Fibroblast of peridontal ligament (primary cell): ENCODE measurements at regions not wholly inside any gene's neighbourhood (a gene's known extent, or its start where the extent isn't known, plus 50 kb on each side); places are given as distances from the start of the nearest gene placed in this dataset.
A peak's percentile ranks its signal among the peaks of the same experiment; 100 is the strongest.
"Not testable (repeated sequence)": the region's sequence is repeated elsewhere in the genome, so short reads cannot be mapped to it uniquely, and the experiment has no call there.

Experiments
- DNase-seq: peaks from one replicate; pipeline ENCODE4 v3.0.0-alpha.2; 2010; ENCODE audit errors: extremely low read depth

GRCh38 chr13:44814161-44814560, 175.1 kb downstream of the NUFIP1 start:
- no peak for DNase-seq

DNA sequence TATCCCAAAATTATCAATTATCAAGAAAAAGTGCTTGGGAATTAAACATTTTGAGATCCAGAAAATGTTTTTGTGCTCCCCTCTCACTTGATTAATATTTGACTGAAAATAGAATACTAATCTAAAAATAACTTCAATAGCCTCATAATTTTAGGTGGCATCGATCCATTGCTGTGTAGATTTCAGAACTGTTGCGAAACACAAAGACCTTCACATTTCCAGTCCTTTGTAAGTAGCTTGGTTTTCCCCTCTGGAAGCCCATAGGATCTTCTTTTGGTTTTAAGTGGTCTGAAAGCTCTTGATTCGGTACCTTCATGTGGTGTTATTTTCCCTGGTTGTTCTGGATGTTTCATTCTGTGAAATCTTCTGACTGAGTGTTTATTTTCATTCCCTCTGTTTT, 176.5 kb downstream of the NUFIP1 start:
- DNase-seq = peak; percentile 61

DNA sequence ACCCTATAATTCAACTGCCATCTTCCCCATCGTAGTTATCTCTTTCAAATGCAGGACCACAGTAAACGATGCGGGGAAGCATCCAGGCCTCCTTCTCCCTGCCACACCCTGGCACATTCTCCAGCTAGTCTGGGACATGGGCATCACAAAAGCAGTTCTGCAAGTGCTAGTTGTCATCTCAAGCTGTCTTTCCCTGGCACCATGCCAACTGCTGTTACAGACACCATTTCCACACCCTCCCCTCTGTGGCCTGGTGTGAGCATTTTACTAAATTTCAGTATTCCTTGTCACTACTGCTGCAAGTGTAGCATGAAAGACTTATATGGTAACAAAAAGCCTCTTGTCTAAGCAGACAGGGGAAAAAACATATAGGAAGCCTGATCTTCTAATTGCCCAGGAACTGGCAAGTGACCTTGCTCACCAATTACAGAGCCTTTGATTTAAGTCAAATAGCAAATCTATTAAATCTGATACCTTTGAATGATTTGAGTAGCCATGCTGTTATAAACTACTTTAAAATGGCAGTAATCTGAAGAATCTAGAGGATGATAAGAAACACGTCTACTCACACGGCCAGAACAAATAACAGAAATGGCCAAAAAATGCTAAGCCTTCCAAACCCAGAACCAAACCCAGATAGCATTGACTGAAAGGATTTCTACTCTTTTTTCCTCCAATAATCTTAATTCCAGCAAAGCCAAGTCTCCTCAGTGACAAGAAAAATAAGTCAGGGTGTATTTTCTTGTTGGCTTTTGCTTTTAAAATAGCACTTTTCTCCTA, 179.0 kb downstream of the NUFIP1 start:
- no peak for DNase-seq

DNA sequence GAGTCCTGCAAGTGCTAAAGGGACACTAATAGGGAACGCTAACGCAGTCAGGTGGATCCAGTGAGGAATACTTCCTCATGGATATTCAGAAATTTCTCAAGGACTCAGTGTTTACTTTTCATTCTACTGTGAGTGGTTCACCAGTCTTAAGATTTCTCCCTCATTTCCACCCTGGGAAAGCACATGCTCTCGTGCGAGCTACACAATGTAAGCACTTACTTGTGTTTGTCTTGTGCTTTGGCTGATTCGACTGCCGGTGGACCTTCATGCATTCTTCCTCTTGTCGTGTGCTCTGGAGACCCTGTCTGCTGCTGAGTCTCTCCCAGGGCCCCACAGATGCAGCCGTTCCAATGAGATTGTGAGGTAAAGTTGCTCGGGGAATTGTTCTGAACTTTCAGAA, 180.1 kb downstream of the NUFIP1 start:
- no peak for DNase-seq

DNA sequence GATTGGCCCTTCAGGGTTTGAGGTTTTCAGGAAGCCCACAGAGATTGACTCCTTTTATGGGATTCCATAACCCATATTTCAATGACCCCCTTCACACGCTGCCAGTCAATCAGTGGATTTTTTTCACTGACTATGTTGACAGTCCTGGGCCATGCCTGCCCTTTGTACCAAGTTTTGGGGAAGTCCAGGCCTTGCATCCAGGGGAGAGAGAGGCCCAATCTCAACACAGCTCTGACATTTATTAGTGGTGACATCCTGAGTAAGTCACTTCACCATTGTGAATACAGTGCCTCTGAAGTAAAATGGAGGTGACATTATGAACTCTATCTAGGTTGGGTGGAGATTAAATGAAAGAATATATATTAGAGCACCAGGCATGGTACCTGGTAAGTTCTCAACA, 181.1 kb downstream of the NUFIP1 start:
- DNase-seq = no peak

GRCh38 chr13:44807449-44808034, 181.7 kb downstream of the NUFIP1 start:
- no peak for DNase-seq

GRCh38 chr13:44806826-44807225, 182.4 kb downstream of the NUFIP1 start:
- no peak for DNase-seq

- no peak for DNase-seq
These were observed 183.7 kb downstream of the NUFIP1 start for GRCh38 chr13:44805585-44805984.

DNA sequence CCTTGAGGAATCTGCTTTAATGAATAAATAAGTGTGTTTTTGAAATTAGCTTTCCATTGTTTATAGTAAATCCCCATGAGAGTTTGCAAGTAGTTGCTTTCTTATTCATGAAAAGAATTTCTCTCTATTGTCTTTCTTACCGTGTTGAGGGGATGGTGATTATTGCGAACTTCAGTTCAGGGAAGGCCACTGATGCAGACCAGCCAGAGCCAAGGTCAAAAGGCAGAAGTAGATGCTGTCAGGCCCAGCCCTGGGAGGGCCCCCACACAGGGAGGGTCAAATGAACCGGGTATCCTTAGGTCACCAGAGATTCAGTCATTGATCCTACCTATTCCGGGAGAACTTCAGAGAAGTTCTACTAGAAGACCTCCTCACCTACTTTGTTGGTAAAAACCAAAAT, 185.9 kb downstream of the NUFIP1 start:
- DNase-seq = no peak

DNA sequence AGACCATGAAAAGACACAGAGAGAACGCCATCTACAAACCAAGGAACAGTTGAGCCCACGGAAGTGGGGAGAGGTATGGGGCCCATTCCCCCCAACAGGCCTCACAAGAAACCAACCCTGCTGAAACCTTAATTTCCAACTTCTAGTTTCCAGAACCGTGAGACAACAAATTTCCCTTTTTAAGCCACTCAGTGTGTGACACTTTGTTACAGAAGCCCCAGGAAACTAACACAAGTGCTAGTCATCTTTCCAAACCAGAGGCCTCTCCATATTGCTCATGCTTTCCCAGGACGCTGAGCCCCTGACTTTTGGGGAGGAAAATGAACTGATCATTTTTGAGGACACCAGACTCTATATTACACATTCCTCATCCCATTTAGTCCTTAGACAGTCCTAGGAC, 186.8 kb downstream of the NUFIP1 start:
- no peak for DNase-seq

- DNase-seq = peak; percentile 89
These were observed 187.3 kb downstream of the NUFIP1 start for GRCh38 chr13:44801990-44802389.

DNA sequence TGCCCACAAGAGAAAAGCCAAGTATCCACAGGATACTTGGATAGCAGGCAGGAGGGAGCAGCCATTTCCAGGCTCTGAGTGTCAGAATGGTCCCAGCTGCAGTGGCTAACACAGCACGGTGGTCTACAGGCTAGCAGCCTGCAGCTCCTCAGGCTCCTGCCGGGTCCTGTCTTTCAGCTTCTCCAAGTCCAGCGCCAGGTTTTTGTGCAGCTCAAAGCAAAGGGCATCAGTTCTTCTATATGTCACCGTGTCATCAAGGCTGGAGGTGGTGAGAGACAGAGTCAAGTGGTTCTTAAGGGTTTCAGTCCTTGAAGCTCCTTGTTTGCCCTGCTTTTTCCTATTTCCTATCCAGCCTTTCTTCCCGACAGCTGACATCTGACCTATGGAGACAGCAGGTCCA, 188.6 kb downstream of the NUFIP1 start:
- no peak for DNase-seq

- DNase-seq = no peak
These were observed 191.6 kb downstream of the NUFIP1 start for GRCh38 chr13:44797685-44798084.

GRCh38 chr13:44796597-44797490, 192.4 kb downstream of the NUFIP1 start:
- DNase-seq = no peak

- DNase-seq = not testable (repeated sequence)
These were observed 193.2 kb downstream of the NUFIP1 start for GRCh38 chr13:44796039-44796438.

DNA sequence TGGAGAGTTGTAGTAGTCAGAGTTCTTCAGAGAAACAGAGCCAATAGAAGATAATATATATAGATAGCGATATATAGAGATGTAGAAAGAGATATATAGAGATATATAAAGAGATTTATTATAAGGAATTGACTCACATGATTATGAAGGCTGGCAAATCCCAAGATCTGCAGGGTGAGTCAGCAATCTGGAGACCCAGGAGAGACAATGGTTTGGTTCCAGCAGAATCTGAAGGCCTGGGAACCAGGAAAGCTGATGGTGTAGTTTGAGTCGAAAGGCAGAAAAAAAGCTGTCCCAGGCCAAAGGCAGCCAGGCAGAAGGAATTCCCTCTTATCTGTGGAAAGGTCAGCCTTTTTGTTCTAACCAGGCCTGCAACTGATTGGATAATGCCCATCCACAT, 194.1 kb downstream of the NUFIP1 start:
- peak; percentile 71 for DNase-seq

DNA sequence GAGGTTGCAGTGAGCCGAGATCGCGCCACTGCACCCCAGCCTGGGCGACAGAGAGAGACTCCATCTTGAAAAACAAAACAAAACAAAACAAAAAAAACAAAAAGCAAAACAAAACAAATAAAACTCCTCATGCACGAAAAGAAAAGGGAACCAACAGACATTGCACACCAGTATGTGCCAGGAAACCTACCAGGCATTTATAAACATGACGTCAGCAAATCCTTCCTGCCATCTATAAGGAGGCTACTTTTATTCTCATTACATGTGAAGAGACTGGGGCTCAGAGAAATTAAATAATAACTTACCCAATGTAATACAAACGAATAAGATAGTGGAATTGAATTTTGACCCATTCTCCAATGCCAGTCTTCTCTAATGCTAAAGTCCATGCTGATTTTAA, 197.2 kb downstream of the NUFIP1 start:
- DNase-seq = no peak

DNA sequence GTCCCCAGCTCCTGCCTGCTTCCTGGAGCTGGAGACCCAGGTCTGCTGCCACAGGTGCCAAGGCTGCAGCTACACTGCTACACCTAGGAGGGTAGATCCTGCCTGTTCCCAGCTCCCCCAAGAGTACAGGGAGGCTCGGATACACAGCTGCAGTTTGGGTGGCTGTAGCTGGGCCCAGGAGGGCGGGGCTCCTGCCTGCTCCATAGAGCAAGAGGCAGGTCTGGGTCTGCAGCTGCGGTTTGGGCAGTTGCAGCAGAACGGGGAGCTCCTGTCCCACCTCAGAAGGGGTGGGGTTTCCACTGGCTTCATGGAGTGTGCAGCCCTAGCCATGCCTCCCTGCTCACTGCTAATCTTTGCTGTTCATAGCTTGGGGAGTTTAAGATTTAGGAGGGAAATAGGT, 199.0 kb downstream of the NUFIP1 start:
- no peak for DNase-seq

DNA sequence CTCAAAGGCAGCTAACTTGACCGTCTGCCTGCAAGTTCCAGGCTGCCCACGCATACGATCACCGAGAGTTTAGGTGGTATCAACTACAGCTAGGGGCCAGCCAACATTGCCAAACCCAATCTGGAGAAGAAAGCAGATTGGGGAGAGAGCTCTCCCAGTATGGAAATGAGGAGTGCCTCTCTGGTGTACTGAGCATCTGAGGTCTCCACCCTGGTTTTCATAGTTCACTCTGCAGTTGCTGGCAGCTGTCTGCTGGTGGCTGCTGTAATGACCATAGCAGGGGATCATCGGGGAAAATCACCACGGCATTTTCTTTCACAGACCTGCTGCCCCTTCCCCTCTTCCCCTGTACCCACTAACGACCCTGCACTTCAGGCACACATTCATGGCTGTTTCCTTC, 201.7 kb downstream of the NUFIP1 start:
- no peak for DNase-seq

GRCh38 chr13:44786756-44787155, 202.5 kb downstream of the NUFIP1 start:
- no peak for DNase-seq

- no peak for DNase-seq
These were observed 203.9 kb downstream of the NUFIP1 start for GRCh38 chr13:44785401-44785800.

DNA sequence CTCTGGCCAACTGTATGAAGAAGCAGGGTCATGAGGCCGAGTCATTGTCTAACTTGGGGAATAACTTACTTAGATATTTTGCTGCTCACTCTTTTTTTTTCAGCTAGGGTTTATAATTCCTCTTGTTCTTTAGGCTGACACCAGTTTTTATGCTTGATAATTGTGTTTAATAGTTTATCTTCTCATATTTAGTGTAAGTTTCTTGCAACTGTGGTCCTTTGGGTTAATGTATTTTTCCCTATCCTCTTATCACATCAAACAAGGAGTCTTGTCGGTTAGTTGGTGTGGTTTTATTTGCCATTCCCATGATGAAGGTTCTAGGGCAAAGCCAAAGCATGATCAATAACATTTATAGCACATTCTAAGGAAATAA, 204.6 kb downstream of the NUFIP1 start:
- DNase-seq = no peak
